ENCODE measurements at regions not wholly inside any gene's neighbourhood (a gene's known extent, or its start where the extent isn't known, plus 50 kb on each side); places are given as distances from the start of the nearest gene placed in this dataset.

- peaks cover 0 to 14% of the 10 kb centered on the region in 2 donors for H3K9me3 ChIP-seq
- H3K4me1 ChIP-seq = no peaks in the 10 kb centered on the region
- no peak overlapping the region for H3K27ac ChIP-seq
- intact Hi-C loops (cut with DNase I; ENCODE audit: low total_unique reads) = no loop called here
- TF ChIP-seq CTCF (IDR thresholded peaks at IDR 0.05) = no peak
- TF ChIP-seq POLR2A (IDR thresholded peaks at IDR 0.05) = no peak
- TF ChIP-seq POLR2AphosphoS5 (IDR thresholded peaks at IDR 0.05) = no peak
- no peaks in the 10 kb centered on the region for H3K36me3 ChIP-seq
- H3K27me3 ChIP-seq = no peaks in the 10 kb centered on the region
- no peak for DNase-seq (ENCODE audit: low spot score in 2 of 2)
- H3K4me3 ChIP-seq = no peak overlapping the region
Observed at GRCh38 chr5:3299441-3299840, 296.2 kb upstream of the IRX1 start.

GRCh38 chr5:3297853-3298252, 297.8 kb upstream of the IRX1 start:
- Histone ChIP-seq H3K4me3 (no peak overlapping the region), H3K9me3 (peaks cover 0 to 14% of the 10 kb centered on the region in 2 donors), H3K36me3 (no peaks in the 10 kb centered on the region), H3K27me3 (no peaks in the 10 kb centered on the region), H3K4me1 (no peaks in the 10 kb centered on the region), H3K27ac (no peak overlapping the region)
- no peak for TF ChIP-seq POLR2AphosphoS5 (IDR thresholded peaks at IDR 0.05)
- no peak for TF ChIP-seq POLR2A (IDR thresholded peaks at IDR 0.05)
- no peak for TF ChIP-seq CTCF (IDR thresholded peaks at IDR 0.05)
- intact Hi-C loops (cut with DNase I; ENCODE audit: low total_unique reads) = no loop called here
- DNase-seq (ENCODE audit: low spot score in 2 of 2) = no peak

GRCh38 chr5:3288325-3288724, 307.3 kb upstream of the IRX1 start:
- no peak overlapping the region for H3K4me3 ChIP-seq
- H3K4me1 ChIP-seq = no peaks in the 10 kb centered on the region
- H3K27me3 ChIP-seq = no peaks in the 10 kb centered on the region
- no peak overlapping the region for H3K27ac ChIP-seq
- no peaks in the 10 kb centered on the region for H3K36me3 ChIP-seq
- intact Hi-C loops (cut with DNase I; ENCODE audit: low total_unique reads) = no loop called here
- no peak for DNase-seq (ENCODE audit: low spot score in 2 of 2)
- H3K9me3 ChIP-seq = no peaks in the 10 kb centered on the region
- TF ChIP-seq POLR2AphosphoS5 (IDR thresholded peaks at IDR 0.05) (no peak), CTCF (IDR thresholded peaks at IDR 0.05) (no peak), POLR2A (IDR thresholded peaks at IDR 0.05) (no peak)

GRCh38 chr5:3287516-3287915, 308.1 kb upstream of the IRX1 start:
- H3K27ac ChIP-seq = no peak overlapping the region
- intact Hi-C loops (cut with DNase I; ENCODE audit: low total_unique reads) = no loop called here
- no peaks in the 10 kb centered on the region for H3K9me3 ChIP-seq
- no peak for DNase-seq (ENCODE audit: low spot score in 2 of 2)
- no peaks in the 10 kb centered on the region for H3K27me3 ChIP-seq
- TF ChIP-seq POLR2AphosphoS5 (IDR thresholded peaks at IDR 0.05) (no peak), CTCF (IDR thresholded peaks at IDR 0.05) (no peak), POLR2A (IDR thresholded peaks at IDR 0.05) (no peak)
- H3K4me1 ChIP-seq = no peaks in the 10 kb centered on the region
- no peak overlapping the region for H3K4me3 ChIP-seq
- no peaks in the 10 kb centered on the region for H3K36me3 ChIP-seq

- intact Hi-C loops (cut with DNase I; ENCODE audit: low total_unique reads) = no loop called here
- Histone ChIP-seq H3K27me3 (no peaks in the 10 kb centered on the region), H3K9me3 (no peaks in the 10 kb centered on the region), H3K27ac (no peak overlapping the region), H3K36me3 (no peaks in the 10 kb centered on the region), H3K4me1 (no peaks in the 10 kb centered on the region), H3K4me3 (no peak overlapping the region)
- no peak for TF ChIP-seq CTCF (IDR thresholded peaks at IDR 0.05)
- no peak for TF ChIP-seq POLR2A (IDR thresholded peaks at IDR 0.05)
- TF ChIP-seq POLR2AphosphoS5 (IDR thresholded peaks at IDR 0.05) = no peak
- DNase-seq (ENCODE audit: low spot score in 2 of 2) = no peak
Observed at GRCh38 chr5:3285621-3286020, 310.0 kb upstream of the IRX1 start.

Measured in breast epithelium (tissue), 4 donors.